Parathyroid adenoma (tissue), 2 donors: ENCODE measurements at regions not wholly inside any gene's neighbourhood (a gene's known extent, or its start where the extent isn't known, plus 50 kb on each side); places are given as distances from the start of the nearest gene placed in this dataset.
"Not testable (repeated sequence)": the region's sequence is repeated elsewhere in the genome, so short reads cannot be mapped to it uniquely, and the experiment has no call there.

Source experiments
- H2AFZ ChIP-seq: fragments of 300-600 bp; sonication (generic); one replicate; pipeline ENCODE4 v1.7.0; 2017; ENCODE audit warnings: antibody characterized with exemption, mild to moderate bottlenecking
- H3K27ac ChIP-seq: fragments of 300-600 bp; sonication (generic); one replicate; pipeline ENCODE4 v1.7.0; 2017
- H3K27me3 ChIP-seq: fragments of 300-600 bp; sonication (generic); one replicate; pipeline ENCODE4 v1.7.0; 2017; ENCODE audit warnings: low read length; ENCODE audit not compliant: control insufficient read depth, insufficient read depth
- H3K36me3 ChIP-seq: fragments of 300-600 bp; sonication (generic); one replicate; pipeline ENCODE4 v1.7.0; 2017; ENCODE audit warnings: low read length; ENCODE audit not compliant: control insufficient read depth, insufficient read depth
- H3K4me1 ChIP-seq: fragments of 300-600 bp; sonication (generic); one replicate; pipeline ENCODE4 v1.7.0; 2017; ENCODE audit warnings: control low read depth
- H3K4me2 ChIP-seq: fragments of 300-600 bp; sonication (generic); one replicate; pipeline ENCODE4 v1.7.0; 2017; ENCODE audit warnings: low read length
- H3K4me3 ChIP-seq: fragments of 300-600 bp; sonication (generic); one replicate; pipeline ENCODE4 v1.7.0; 2017; ENCODE audit warnings: low read depth, low read length
- H3K79me2 ChIP-seq: fragments of 300-600 bp; sonication (generic); one replicate; pipeline ENCODE4 v1.7.0; 2017; ENCODE audit warnings: control low read depth
- H3K9ac ChIP-seq: fragments of 300-600 bp; sonication (generic); one replicate; pipeline ENCODE4 v1.7.0; 2017; ENCODE audit warnings: mild to moderate bottlenecking
- H3K9me3 ChIP-seq: fragments of 300-600 bp; sonication (generic); one replicate; pipeline ENCODE4 v1.7.0; 2017; ENCODE audit warnings: low read length; ENCODE audit not compliant: control insufficient read depth
- TF ChIP-seq, protein P1 (sequence below): fragments of 300-600 bp; sonication (generic); IDR thresholded peaks from one replicate; pipeline ENCODE4 v1.7.0; 2017; ENCODE audit warnings: antibody characterized with exemption, mild to moderate bottlenecking
- donor health status: primary hyperparathyroidism.

DNA sequence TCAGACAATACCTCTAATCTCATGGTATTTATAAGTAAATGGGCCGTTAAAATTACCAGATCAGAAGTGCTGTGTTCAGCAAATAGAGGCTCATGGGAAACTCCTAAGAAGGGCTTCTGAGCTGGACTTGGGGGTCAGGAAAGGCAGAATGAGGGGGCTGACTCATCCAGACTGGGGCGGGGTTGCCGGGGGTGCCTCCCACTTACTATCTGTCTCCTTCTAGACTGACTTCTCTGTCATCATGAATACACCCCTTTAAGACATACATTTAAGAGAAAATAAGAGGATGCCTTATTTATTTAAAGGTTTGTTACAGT lies 96.0 kb upstream of the ERRFI1 start:
- Histone ChIP-seq H3K27ac (peak overlapping the region; percentile 93), H3K36me3 (no peaks in the 10 kb centered on the region), H3K27me3 (no peaks in the 10 kb centered on the region), H3K4me2 (no peak overlapping the region), H3K79me2 (no peaks in the 10 kb centered on the region), H2AFZ (no peak overlapping the region), H3K4me3 (no peak overlapping the region), H3K9me3 (no peaks in the 10 kb centered on the region), H3K9ac (no peak overlapping the region), H3K4me1 (peaks cover 11% of the 10 kb centered on the region)
- TF ChIP-seq, protein P1, sequence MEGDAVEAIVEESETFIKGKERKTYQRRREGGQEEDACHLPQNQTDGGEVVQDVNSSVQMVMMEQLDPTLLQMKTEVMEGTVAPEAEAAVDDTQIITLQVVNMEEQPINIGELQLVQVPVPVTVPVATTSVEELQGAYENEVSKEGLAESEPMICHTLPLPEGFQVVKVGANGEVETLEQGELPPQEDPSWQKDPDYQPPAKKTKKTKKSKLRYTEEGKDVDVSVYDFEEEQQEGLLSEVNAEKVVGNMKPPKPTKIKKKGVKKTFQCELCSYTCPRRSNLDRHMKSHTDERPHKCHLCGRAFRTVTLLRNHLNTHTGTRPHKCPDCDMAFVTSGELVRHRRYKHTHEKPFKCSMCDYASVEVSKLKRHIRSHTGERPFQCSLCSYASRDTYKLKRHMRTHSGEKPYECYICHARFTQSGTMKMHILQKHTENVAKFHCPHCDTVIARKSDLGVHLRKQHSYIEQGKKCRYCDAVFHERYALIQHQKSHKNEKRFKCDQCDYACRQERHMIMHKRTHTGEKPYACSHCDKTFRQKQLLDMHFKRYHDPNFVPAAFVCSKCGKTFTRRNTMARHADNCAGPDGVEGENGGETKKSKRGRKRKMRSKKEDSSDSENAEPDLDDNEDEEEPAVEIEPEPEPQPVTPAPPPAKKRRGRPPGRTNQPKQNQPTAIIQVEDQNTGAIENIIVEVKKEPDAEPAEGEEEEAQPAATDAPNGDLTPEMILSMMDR: no peak

DNA sequence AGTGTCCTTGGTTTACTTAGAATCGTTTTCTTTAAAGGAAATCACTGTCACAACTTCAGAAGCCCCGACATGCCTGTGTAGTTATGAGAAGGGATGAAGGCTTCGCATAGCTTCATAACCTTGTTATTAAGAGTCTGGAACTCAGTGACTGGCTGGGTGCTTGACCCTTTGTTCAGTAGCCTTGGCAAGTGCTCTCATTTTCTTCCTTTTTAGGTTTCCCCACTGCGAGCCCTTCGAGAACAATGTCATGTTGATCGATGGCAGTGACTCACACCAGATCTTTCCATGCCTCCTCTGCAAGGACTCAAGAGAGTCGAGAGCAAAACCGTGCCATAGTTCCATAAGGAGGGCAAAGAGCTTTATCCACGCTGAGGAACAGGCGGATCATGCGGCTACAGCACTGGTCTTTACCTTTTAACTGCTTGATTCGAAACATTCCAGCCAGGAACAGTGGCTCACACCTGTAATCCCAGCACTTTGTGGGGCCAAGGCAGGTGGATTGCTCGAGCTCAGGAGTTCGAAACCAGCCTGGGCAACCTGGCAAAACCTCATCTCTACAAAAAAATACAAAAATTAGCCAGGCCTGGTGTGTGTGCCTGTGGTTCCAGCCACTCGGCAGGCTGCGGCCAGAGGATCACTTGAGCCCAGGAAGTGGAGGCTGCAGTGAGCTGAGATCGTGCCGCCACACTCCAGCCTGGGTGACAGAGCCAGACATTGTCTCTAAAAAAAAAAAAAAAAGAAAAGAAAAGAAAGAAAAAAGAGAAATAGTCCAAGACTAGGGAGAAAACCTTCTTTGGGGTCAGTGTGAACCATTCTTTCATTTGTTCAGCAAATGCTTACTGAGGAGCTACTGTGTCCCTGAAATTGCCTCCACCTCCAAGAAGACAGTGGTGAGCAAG lies 95.4 kb upstream of the ERRFI1 start:
- Histone ChIP-seq H3K27me3 (no peaks in the 10 kb centered on the region), H2AFZ (peak overlapping the region; percentile 80), H3K36me3 (no peaks in the 10 kb centered on the region), H3K9me3 (no peaks in the 10 kb centered on the region), H3K9ac (no peak overlapping the region), H3K79me2 (no peaks in the 10 kb centered on the region), H3K4me2 (peak overlapping the region; percentile 60), H3K4me1 (peaks cover 11% of the 10 kb centered on the region), H3K4me3 (peak overlapping the region; percentile 4), H3K27ac (peak overlapping the region; percentile 93)
- TF ChIP-seq, protein P1: no peak

DNA sequence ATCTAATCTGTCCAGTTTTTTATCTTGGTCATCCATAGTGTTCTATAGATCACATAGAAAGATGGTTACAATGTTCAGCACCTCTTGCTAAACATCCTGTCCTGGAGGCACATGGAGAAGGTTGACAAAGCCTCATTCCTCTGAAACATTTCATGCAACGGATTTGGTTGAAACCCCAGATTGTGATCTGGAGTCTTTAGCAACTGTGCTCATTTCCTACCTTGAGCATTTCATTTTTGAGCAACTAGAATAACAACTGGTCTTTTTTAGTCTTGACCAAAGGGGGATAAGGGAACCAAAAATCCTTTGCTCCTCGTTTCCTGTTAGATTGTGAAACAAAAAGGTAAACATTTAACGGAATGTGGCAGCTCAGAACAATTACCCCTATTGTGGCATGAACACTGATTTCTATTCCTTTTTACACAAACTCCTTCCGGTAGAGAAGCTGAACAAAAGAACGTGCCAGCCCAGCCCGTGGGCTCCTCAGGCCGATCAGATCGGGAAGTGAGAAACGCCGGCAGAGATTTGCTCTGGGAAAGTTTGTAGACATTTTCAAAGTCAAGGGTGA lies 94.7 kb upstream of the ERRFI1 start:
- Histone ChIP-seq H2AFZ (peak overlapping the region; percentile 80), H3K9me3 (no peaks in the 10 kb centered on the region), H3K4me2 (peak overlapping the region; percentile 60), H3K4me1 (peaks cover 11% of the 10 kb centered on the region), H3K79me2 (no peaks in the 10 kb centered on the region), H3K4me3 (peak overlapping the region; percentile 4), H3K36me3 (no peaks in the 10 kb centered on the region), H3K27ac (peak overlapping the region; percentile 93), H3K27me3 (no peaks in the 10 kb centered on the region), H3K9ac (no peak overlapping the region)
- TF ChIP-seq, protein P1: no peak

DNA sequence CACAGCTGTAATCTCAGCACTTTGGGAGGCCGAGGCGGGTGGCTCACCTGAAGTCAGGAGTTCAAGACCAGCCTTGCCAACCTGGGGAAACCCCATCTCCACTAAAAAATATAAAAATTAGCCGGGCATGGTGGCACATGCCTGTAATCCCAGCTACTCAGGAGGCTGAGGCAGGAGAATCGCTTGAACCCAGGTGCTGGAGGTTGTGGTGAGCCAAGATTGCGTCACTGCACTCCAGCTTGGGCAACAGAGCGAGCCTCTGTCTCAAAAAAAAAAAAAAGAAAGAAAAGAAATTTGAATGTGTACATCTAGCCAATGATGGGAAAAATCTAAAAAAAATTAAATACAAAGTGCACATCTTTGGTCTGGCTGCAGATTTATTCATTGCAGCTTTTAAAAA lies 92.6 kb upstream of the ERRFI1 start:
- peaks cover 11% of the 10 kb centered on the region for H3K4me1 ChIP-seq
- not testable (repeated sequence) for H3K4me3 ChIP-seq, H3K4me2 ChIP-seq, H3K9me3 ChIP-seq, H2AFZ ChIP-seq, H3K27me3 ChIP-seq, H3K9ac ChIP-seq, H3K79me2 ChIP-seq, H3K36me3 ChIP-seq, H3K27ac ChIP-seq

- no peaks in the 10 kb centered on the region for H3K9me3 ChIP-seq
- H3K79me2 ChIP-seq: no peaks in the 10 kb centered on the region
- H3K27ac ChIP-seq: no peak overlapping the region
- H3K4me2 ChIP-seq: no peak overlapping the region
- peaks cover 11% of the 10 kb centered on the region for H3K4me1 ChIP-seq
- no peaks in the 10 kb centered on the region for H3K36me3 ChIP-seq
- H3K4me3 ChIP-seq: no peak overlapping the region
- H3K9ac ChIP-seq: no peak overlapping the region
- TF ChIP-seq, protein P1: no peak
- no peaks in the 10 kb centered on the region for H3K27me3 ChIP-seq
- no peak overlapping the region for H2AFZ ChIP-seq
Observed at GRCh38 chr1:8118031-8118451, 91.9 kb upstream of the ERRFI1 start.
